ENCODE measurements at regions not wholly inside any gene's neighbourhood (a gene's known extent, or its start where the extent isn't known, plus 50 kb on each side); places are given as distances from the start of the nearest gene placed in this dataset.

DNA sequence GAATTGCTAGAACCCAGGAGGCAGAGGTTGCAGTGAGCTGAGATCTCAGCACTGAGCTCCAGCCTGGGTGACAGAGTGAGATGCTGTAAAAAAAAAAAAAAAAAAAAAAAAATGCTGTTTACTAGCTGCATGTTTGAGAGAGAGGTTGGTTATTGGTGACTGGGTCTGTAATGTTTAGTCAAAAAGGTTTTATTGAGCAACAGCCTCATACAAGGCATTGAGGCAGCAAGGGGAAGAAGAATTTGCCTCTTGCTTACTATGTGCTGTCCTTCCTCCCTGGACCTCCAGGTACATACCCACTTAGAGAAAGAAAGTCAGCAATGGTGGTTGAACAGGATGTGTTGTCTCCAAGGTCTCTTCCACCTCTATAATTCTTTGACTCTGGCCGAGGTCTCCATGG is 140.7 kb upstream of the SPRY4 start:
- WGBS (ENCODE audit: insufficient coverage) = 78% methylated on average over 1 of the region's 1 CpG
- Histone ChIP-seq H3K36me3 (ENCODE audit: control insufficient read depth, insufficient read depth, low read length) (no peaks in the 10 kb centered on the region), H3K4me1 (ENCODE audit: control insufficient read depth, insufficient read depth, low read length) (no peaks in the 10 kb centered on the region), H3K4me3 (ENCODE audit: low read length) (no peak overlapping the region), H3K27me3 (ENCODE audit: control insufficient read depth, insufficient read depth, low read length) (no peaks in the 10 kb centered on the region), H3K27ac (ENCODE audit: low read length) (no peak overlapping the region), H3K9me3 (ENCODE audit: control insufficient read depth, insufficient read depth, low read length) (no peaks in the 10 kb centered on the region)
- Mint-ChIP-seq H3K36me3 (no peaks in the 10 kb centered on the region), H3K27ac (no peak overlapping the region), H3K4me1 (no peaks in the 10 kb centered on the region), H3K4me3 (no peak overlapping the region), H3K9me3 (no peaks in the 10 kb centered on the region), H3K27me3 (ENCODE audit: low read depth in 2 of 2) (peaks cover 0 to 3% of the 10 kb centered on the region in 2 donors)
- DNase-seq (no peak), ATAC-seq (no peak)
- TF ChIP-seq, protein P1, sequence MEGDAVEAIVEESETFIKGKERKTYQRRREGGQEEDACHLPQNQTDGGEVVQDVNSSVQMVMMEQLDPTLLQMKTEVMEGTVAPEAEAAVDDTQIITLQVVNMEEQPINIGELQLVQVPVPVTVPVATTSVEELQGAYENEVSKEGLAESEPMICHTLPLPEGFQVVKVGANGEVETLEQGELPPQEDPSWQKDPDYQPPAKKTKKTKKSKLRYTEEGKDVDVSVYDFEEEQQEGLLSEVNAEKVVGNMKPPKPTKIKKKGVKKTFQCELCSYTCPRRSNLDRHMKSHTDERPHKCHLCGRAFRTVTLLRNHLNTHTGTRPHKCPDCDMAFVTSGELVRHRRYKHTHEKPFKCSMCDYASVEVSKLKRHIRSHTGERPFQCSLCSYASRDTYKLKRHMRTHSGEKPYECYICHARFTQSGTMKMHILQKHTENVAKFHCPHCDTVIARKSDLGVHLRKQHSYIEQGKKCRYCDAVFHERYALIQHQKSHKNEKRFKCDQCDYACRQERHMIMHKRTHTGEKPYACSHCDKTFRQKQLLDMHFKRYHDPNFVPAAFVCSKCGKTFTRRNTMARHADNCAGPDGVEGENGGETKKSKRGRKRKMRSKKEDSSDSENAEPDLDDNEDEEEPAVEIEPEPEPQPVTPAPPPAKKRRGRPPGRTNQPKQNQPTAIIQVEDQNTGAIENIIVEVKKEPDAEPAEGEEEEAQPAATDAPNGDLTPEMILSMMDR (IDR thresholded peaks at IDR 0.05) = no peak
- intact Hi-C loops (cut with micrococcal nuclease) = no loop called here

DNA sequence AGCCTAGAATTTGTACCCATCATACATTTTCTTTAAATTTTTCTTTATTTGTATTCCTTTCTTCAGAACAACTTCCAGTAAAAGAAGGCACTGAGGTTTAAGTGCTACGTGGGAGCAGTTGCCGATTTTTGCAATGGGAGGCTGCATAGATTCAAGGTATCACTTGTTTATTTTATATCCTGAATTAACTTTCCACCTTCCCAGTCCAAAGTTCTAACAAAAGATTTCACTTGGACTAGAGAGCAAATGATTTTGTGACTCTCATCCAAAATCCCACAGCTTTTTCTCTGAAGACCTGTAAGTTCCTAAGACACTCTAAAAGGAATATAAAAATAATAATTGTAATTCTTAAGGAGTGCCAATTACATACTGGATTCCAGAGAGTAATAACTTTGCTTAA is 139.1 kb upstream of the SPRY4 start:
- H3K9me3 Mint-ChIP-seq = no peaks in the 10 kb centered on the region

DNA sequence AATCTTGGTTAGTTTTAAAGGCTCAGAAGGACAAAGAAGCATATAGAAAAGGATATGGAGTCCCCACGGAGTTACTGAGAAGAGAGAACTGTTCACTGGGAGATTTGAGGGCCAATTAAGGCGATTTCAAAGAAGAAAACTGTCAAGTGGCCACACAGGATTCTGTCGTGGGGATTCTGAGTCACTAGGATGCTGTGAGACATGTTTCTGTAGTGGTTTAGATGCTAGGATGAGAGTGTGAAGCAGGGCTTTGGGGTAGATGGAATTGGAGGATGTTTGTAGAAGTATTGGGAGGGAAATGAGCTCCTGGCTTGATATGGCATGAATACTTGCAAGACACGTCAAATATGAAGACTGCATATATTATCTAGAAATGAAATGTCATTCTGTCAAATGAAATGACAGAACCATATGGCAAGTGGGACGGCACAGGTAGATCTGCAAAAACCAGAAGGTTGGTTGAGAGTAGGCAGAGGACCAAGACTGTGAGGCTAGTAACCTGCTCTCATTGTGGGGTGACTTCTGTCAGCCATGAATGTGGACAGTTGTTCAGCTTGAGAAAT is 136.3 kb upstream of the SPRY4 start:
- no peak overlapping the region for H3K27ac Mint-ChIP-seq
- H3K27ac ChIP-seq (ENCODE audit: low read length) = no peak overlapping the region
- no peaks in the 10 kb centered on the region for H3K9me3 ChIP-seq (ENCODE audit: control insufficient read depth, insufficient read depth, low read length)
- no peak overlapping the region for H3K4me3 ChIP-seq (ENCODE audit: low read length)
- H3K4me1 ChIP-seq (ENCODE audit: control insufficient read depth, insufficient read depth, low read length) = no peaks in the 10 kb centered on the region
- H3K27me3 Mint-ChIP-seq (ENCODE audit: low read depth in 2 of 2) = peaks cover 0 to 3% of the 10 kb centered on the region in 2 donors
- H3K9me3 Mint-ChIP-seq = no peaks in the 10 kb centered on the region
- H3K4me3 Mint-ChIP-seq = no peak overlapping the region
- intact Hi-C loops (cut with micrococcal nuclease) = no loop called here
- TF ChIP-seq, protein P1 (IDR thresholded peaks at IDR 0.05) = no peak
- no peak for ATAC-seq
- DNase-seq = no peak
- no peaks in the 10 kb centered on the region for H3K36me3 Mint-ChIP-seq
- no peaks in the 10 kb centered on the region for H3K27me3 ChIP-seq (ENCODE audit: control insufficient read depth, insufficient read depth, low read length)
- H3K36me3 ChIP-seq (ENCODE audit: control insufficient read depth, insufficient read depth, low read length) = no peaks in the 10 kb centered on the region
- WGBS (ENCODE audit: insufficient coverage) = 88% methylated on average over 5 of the region's 5 CpGs
- H3K4me1 Mint-ChIP-seq = peaks cover 1 to 27% of the 10 kb centered on the region in 2 donors

More for the DNA sequence above, 139.1 kb upstream of the SPRY4 start:
- Histone ChIP-seq H3K36me3 (ENCODE audit: control insufficient read depth, insufficient read depth, low read length) (no peaks in the 10 kb centered on the region), H3K9me3 (ENCODE audit: control insufficient read depth, insufficient read depth, low read length) (no peaks in the 10 kb centered on the region), H3K27me3 (ENCODE audit: control insufficient read depth, insufficient read depth, low read length) (no peaks in the 10 kb centered on the region), H3K4me3 (ENCODE audit: low read length) (no peak overlapping the region), H3K27ac (ENCODE audit: low read length) (no peak overlapping the region), H3K4me1 (ENCODE audit: control insufficient read depth, insufficient read depth, low read length) (no peaks in the 10 kb centered on the region)
- no peak for DNase-seq
- TF ChIP-seq, protein P1 (IDR thresholded peaks at IDR 0.05) = no peak
- Mint-ChIP-seq H3K4me3 (no peak overlapping the region), H3K4me1 (peaks cover 0 to under 1% of the 10 kb centered on the region in 2 donors), H3K36me3 (no peaks in the 10 kb centered on the region), H3K27ac (no peak overlapping the region), H3K27me3 (ENCODE audit: low read depth in 2 of 2) (peaks cover 0 to 3% of the 10 kb centered on the region in 2 donors)
- 94% methylated on average over 2 of the region's 2 CpGs for WGBS (ENCODE audit: insufficient coverage)
- no peak for ATAC-seq
- intact Hi-C loops (cut with micrococcal nuclease) = no loop called here

DNA sequence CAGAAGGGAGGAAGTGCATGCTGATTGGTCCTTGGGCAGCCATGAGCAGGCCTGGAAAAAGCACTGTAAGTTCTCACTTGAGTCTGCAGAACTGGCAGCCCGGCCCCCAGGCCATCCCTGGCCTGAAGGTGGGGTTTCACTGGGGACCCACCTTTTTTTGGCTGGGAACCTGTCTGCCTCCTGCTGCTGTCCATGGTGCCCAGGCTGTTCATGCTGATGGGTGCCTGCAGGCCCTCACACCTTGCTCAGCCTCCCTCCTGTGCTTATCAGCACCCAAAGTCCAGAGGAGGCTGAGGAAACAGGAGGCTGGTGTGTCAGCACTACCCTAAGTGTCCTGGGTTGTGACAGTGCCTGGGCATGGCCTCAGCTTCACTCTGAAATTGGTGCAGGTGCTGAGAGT is 134.4 kb upstream of the SPRY4 start:
- Histone ChIP-seq H3K4me1 (ENCODE audit: control insufficient read depth, insufficient read depth, low read length) (no peaks in the 10 kb centered on the region), H3K36me3 (ENCODE audit: control insufficient read depth, insufficient read depth, low read length) (no peaks in the 10 kb centered on the region), H3K27me3 (ENCODE audit: control insufficient read depth, insufficient read depth, low read length) (no peaks in the 10 kb centered on the region), H3K9me3 (ENCODE audit: control insufficient read depth, insufficient read depth, low read length) (no peaks in the 10 kb centered on the region), H3K27ac (ENCODE audit: low read length) (no peak overlapping the region), H3K4me3 (ENCODE audit: low read length) (no peak overlapping the region)
- no peak overlapping the region for H3K4me3 Mint-ChIP-seq
- no peak for ATAC-seq
- no peak overlapping the region for H3K27ac Mint-ChIP-seq
- intact Hi-C loops (cut with micrococcal nuclease) = no loop called here
- no peak for DNase-seq
- peaks cover 5 to 38% of the 10 kb centered on the region in 2 donors for H3K4me1 Mint-ChIP-seq
- H3K36me3 Mint-ChIP-seq = no peaks in the 10 kb centered on the region
- TF ChIP-seq, protein P1 (IDR thresholded peaks at IDR 0.05) = no peak
- H3K9me3 Mint-ChIP-seq = no peaks in the 10 kb centered on the region
- 86% methylated on average over 1 of the region's 1 CpG for whole genome bisulfite sequencing (ENCODE audit: insufficient coverage)
- peaks cover 0 to 3% of the 10 kb centered on the region in 2 donors for H3K27me3 Mint-ChIP-seq (ENCODE audit: low read depth in 2 of 2)

Data from natural killer cell (primary cell).